ENCODE measurements at regions not wholly inside any gene's neighbourhood (a gene's known extent, or its start where the extent isn't known, plus 50 kb on each side); places are given as distances from the start of the nearest gene placed in this dataset.

DNA sequence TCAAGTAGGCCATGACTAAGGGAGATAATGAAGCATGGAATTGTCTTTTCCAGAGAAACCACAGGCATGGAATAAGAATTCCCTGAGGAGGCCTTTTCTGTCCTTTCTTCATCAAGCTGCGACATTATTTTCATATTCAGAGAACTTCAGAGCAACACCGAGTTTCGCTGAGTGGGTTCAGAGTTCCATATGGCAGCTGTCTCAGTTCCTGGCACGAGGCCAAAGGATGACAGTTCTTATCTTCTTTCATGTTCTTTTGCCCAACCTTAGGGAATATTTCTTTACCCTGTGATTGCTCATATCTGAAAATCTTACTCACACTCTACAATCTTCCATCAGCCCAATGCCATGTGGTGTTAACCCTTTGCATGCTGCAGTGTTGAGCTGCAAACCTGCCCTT is 135.3 kb upstream of the BMP2 start:
- TF ChIP-seq POLR2AphosphoS5 (IDR thresholded peaks at IDR 0.05; ENCODE audit: borderline replicate concordance, low read depth, low read length): peak; percentile 51; the same call in 1 of the 2 replicates
- TF ChIP-seq EZH2 (IDR thresholded peaks at IDR 0.05): no peak
